K562 (cell line): ENCODE measurements at regions not wholly inside any gene's neighbourhood (a gene's known extent, or its start where the extent isn't known, plus 50 kb on each side); places are given as distances from the start of the nearest gene placed in this dataset.

Experiments
- ATAC-seq: fragments of 200-7000 bp; cut with Tn5 transposase; 3 replicates; pipeline ENCODE4 v1.9.1; 2020; ENCODE audit warnings: moderate library complexity
- BruUV-seq: library from RNA; stranded (reverse); fragments of 400-500 nt; replicated peaks from 2 replicates; lab custom pipeline; 2021; lab: Mats Ljungman, UMichigan
- CTCF ChIA-PET: fragments of 300-600 bp; formaldehyde crosslinking; extraction: SDS; loops from one replicate; lab custom pipeline; 2021; ENCODE audit warnings: low intra/inter-chr PET ratio; lab: Yijun Ruan, JAX
- POLR2A ChIA-PET: fragments of 300-600, 350-650 bp; sonication (Branson Sonifier 250); formaldehyde crosslinking; extraction: SDS; loops from one replicate; lab custom pipeline; 2021; ENCODE audit warnings: antibody characterized with exemption, inconsistent platforms; lab: Yijun Ruan, JAX
- DNase-seq, 4 experiments: peaks; one replicate each; pipeline versions ENCODE4 v3.0.0 to v3.0.0-alpha.2; 2011 to 2018; ENCODE audit warnings: low spot score in 3 of 4, mixed read lengths in 3 of 4; ENCODE audit errors: extremely low read depth in 1 of 4
- FAIRE-seq: peaks from 2 replicates; lab custom pipeline; 2011; peaks lifted over from hg19 to GRCh38; lab: Jason Lieb, UNC
- H2AFZ ChIP-seq: 2 replicates; pipeline ENCODE4 v1.6.0; 2011; ENCODE audit warnings: low read depth, low read length, control low read depth, inconsistent platforms
- H3K27ac ChIP-seq: fragments of 200-600 bp; 3 replicates; pipeline ENCODE4 v1.8.0; 2011; ENCODE audit warnings: low read depth, mild to moderate bottlenecking, control low read depth, inconsistent platforms, low read length, moderate library complexity, mixed read lengths; ENCODE audit errors: extremely low read depth
- H3K27me3 ChIP-seq, 2 experiments: fragments of 300-600 bp in 1 of 2; 2 replicates in 1 of 2; 3 replicates in 1 of 2; pipeline versions ENCODE4 v1.6.0 to v1.8.0; 2011; ENCODE audit warnings: inconsistent platforms in 2 of 2, low read length in 2 of 2, mild to moderate bottlenecking in 1 of 2, mixed read lengths in 1 of 2, moderate library complexity in 1 of 2; ENCODE audit not compliant: control insufficient read depth in 2 of 2, insufficient read depth in 2 of 2
- H3K36me3 ChIP-seq: fragments of 300-600 bp; 3 replicates; pipeline ENCODE4 v1.8.0; 2011; ENCODE audit warnings: mild to moderate bottlenecking, low read length, inconsistent platforms; ENCODE audit not compliant: control insufficient read depth, insufficient read depth
- H3K4me1 ChIP-seq, 2 experiments: fragments of 200-600 bp in 1 of 2; replicated peaks in 1 of 2; 2 replicates in 1 of 2; 3 replicates in 1 of 2; pipeline versions ENCODE4 v1.5.1 to v1.8.0; 2011; ENCODE audit warnings: inconsistent platforms in 2 of 2, low read length in 2 of 2, mild to moderate bottlenecking in 1 of 2, mixed read lengths in 1 of 2, moderate library complexity in 1 of 2; ENCODE audit not compliant: control insufficient read depth in 2 of 2, insufficient read depth in 2 of 2
- H3K4me2 ChIP-seq: 2 replicates; pipeline ENCODE4 v1.6.1; 2011; ENCODE audit warnings: low read length, control low read depth, inconsistent platforms, mixed read lengths; ENCODE audit not compliant: insufficient read depth
- H3K4me3 ChIP-seq: fragments of 200-600 bp; sonication (generic), shearing (Covaris generic); 2 replicates; pipeline ENCODE4 v1.5.1; 2016; ENCODE audit warnings: control low read depth, inconsistent platforms
- H3K79me2 ChIP-seq: fragments of 200-600 bp; 3 replicates; pipeline ENCODE4 v1.8.0; 2011; ENCODE audit warnings: low read length, inconsistent platforms; ENCODE audit not compliant: control insufficient read depth, insufficient read depth
- H3K9ac ChIP-seq, 2 experiments: 2 replicates each; pipeline versions ENCODE4 v1.6.0 to v1.6.1; 2011; ENCODE audit warnings: low read depth in 2 of 2, low read length in 2 of 2, control low read depth in 1 of 2, inconsistent platforms in 1 of 2, mild to moderate bottlenecking in 1 of 2, mixed read lengths in 1 of 2; ENCODE audit not compliant: insufficient read depth in 1 of 2
- H3K9me1 ChIP-seq: one replicate; pipeline ENCODE4 v1.6.0; 2011; ENCODE audit warnings: inconsistent platforms, mild to moderate bottlenecking, low read length, moderate library complexity; ENCODE audit not compliant: control insufficient read depth, insufficient read depth
- H3K9me3 ChIP-seq: replicated peaks from 2 replicates; pipeline ENCODE4 v1.5.1; 2011; ENCODE audit warnings: low read depth, low read length, inconsistent platforms; ENCODE audit not compliant: control insufficient read depth, insufficient read depth
- H4K20me1 ChIP-seq: replicated peaks from 2 replicates; pipeline ENCODE4 v1.6.1; 2011; ENCODE audit warnings: low read length, inconsistent platforms, mixed read lengths; ENCODE audit not compliant: control insufficient read depth, insufficient read depth
- CBX8 ChIP-seq: fragments of 200-600 bp; sonication (generic); IDR thresholded peaks from 2 replicates; pipeline ENCODE4 v1.6.1; 2012; ENCODE audit warnings: borderline replicate concordance, mixed run types, low read depth, mild to moderate bottlenecking, moderate library complexity, mixed read lengths, low read length, control low read depth, inconsistent platforms; ENCODE audit not compliant: poor library complexity, severe bottlenecking; ENCODE audit errors: extremely low read depth
- EP300 ChIP-seq: IDR thresholded peaks from 2 replicates; pipeline ENCODE4 v1.6.1; 2012; ENCODE audit warnings: low read length, improper control_type of control experiment
- RBM15 ChIP-seq: fragments of 200-400 bp; formaldehyde crosslinking; IDR thresholded peaks from 2 replicates; pipeline ENCODE4 v1.6.1; 2018; ENCODE audit warnings: mild to moderate bottlenecking, low read length, moderate library complexity; ENCODE audit not compliant: insufficient read depth
- SRSF7 ChIP-seq: fragments of 200-400 bp; formaldehyde crosslinking; optimal IDR thresholded peaks from 2 replicates; pipeline ENCODE3; 2017; ENCODE audit warnings: mild to moderate bottlenecking, low read depth, low read length
- TCF7 ChIP-seq: sonication (generic); IDR thresholded peaks from 2 replicates; pipeline ENCODE4 v1.6.1; 2016; ENCODE audit warnings: antibody characterized with exemption, borderline replicate concordance
- ZNF124 ChIP-seq: sonication (generic); formaldehyde crosslinking; IDR thresholded peaks from 2 replicates; pipeline ENCODE4 v1.8.1; 2022; ENCODE audit warnings: missing genetic modification reagents
- WGBS: fragments of 100-300 bp; shearing (Covaris generic); methylation state at CpG from one replicate; pipeline ENCODE4 v1.1.6; 2016; ENCODE audit warnings: low coverage, mixed read lengths; ENCODE audit not compliant: insufficient coverage; ENCODE audit errors: missing lambda C conversion rate; 5-methylcytosine and 5-hydroxymethylcytosine counted together
- in situ Hi-C: fragments of 300-500 bp; cut with MboI; formaldehyde crosslinking; loops from 4 replicates; pipeline ENCODE4 v1.15.0; 2018; ENCODE audit warnings: inconsistent platforms, mixed read lengths
- intact Hi-C: fragments of 100-400 bp; cut with micrococcal nuclease; formaldehyde crosslinking; loops from 2 replicates; pipeline ENCODE4 v1.14.2; 2022

GRCh38 chr12:46533723-46534122 is 161.2 kb upstream of the SLC38A2 start (continued):
- TF ChIP-seq CBX8 = no peak
- TF ChIP-seq TCF7 = no peak
- TF ChIP-seq SRSF7 = no peak
- no peak for TF ChIP-seq RBM15
- TF ChIP-seq EP300 = no peak

GRCh38 chr12:46531804-46532203 is 159.2 kb upstream of the SLC38A2 start:
- Histone ChIP-seq H3K9me1 (no peaks in the 10 kb centered on the region), H3K4me1 (peaks cover 15 to 17% of the 10 kb centered on the region in 2 experiments; a peak in 4 of 5 replicates), H3K36me3 (no peaks in the 10 kb centered on the region), H3K4me3 (no peak overlapping the region), H3K9ac (no peak overlapping the region), H3K9me3 (no peaks in the 10 kb centered on the region; the same call in 1 of the 2 replicates), H3K27ac (no peak overlapping the region), H3K79me2 (no peaks in the 10 kb centered on the region), H4K20me1 (no peaks in the 10 kb centered on the region), H2AFZ (no peak overlapping the region), H3K4me2 (no peak overlapping the region), H3K27me3 (no peaks in the 10 kb centered on the region)
- FAIRE-seq (no peak), DNase-seq (no peak), ATAC-seq (no peak)
- intact Hi-C loops (no loop called here), in situ Hi-C loops (no loop called here)
- BruUV-seq = no TSS peak
- 63% methylated on average over 3 of the region's 3 CpGs for WGBS
- ChIA-PET POLR2A (interaction anchor here (0.6 to 1.1 kb wide), 2 partner anchors 23 to 1282 kb away, joined by 3 read pairs; no protein-coding TSS in a partner anchor), CTCF (no interaction called here)
- TF ChIP-seq ZNF124 (CRISPR knock-in tag) = no peak
